Testis (tissue), 2 donors: ENCODE measurements at regions not wholly inside any gene's neighbourhood (a gene's known extent, or its start where the extent isn't known, plus 50 kb on each side); places are given as distances from the start of the nearest gene placed in this dataset.

Experiments
- DNase-seq: peaks from one replicate; pipeline ENCODE4 v3.0.0-alpha.2; 2019
- H3K27ac ChIP-seq, 2 donors: fragments of 200-600 bp; sonication (generic); one replicate each; pipeline ENCODE4 v1.5.1; 2019
- H3K27me3 ChIP-seq: fragments of 200-600 bp; sonication (generic); one replicate; pipeline ENCODE4 v1.5.1; 2019
- H3K36me3 ChIP-seq: fragments of 200-600 bp; sonication (generic); one replicate; pipeline ENCODE4 v1.5.1; 2017; ENCODE audit warnings: low read depth; ENCODE audit errors: missing control alignments
- H3K4me1 ChIP-seq: fragments of 200-600 bp; sonication (generic); one replicate; pipeline ENCODE4 v1.5.1; 2019
- H3K4me3 ChIP-seq, 2 donors: fragments of 200-600 bp; sonication (generic); one replicate each; pipeline ENCODE4 v1.5.1; 2017 to 2019
- H3K9me3 ChIP-seq: fragments of 200-600 bp; sonication (generic); one replicate; pipeline ENCODE4 v1.5.1; 2017
- CTCF ChIP-seq, 3 experiments: fragments of 450-650 bp in 2 of 3; fragments of 200-600 bp in 1 of 3; sonication (generic) in 1 of 3; IDR thresholded peaks; one replicate each; pipeline ENCODE4 v1.5.1; 2016 to 2019; ENCODE audit warnings: antibody characterized with exemption in 3 of 3, mild to moderate bottlenecking in 2 of 3, moderate library complexity in 1 of 3
- POLR2A ChIP-seq: fragments of 450-650 bp; IDR thresholded peaks from one replicate; pipeline ENCODE4 v1.6.1; 2017; ENCODE audit warnings: antibody characterized with exemption, mild to moderate bottlenecking, moderate library complexity
- WGBS, 2 donors: methylation state at CpG; one replicate each; pipeline ENCODE4 v1.1.5; 2018; 5-methylcytosine and 5-hydroxymethylcytosine counted together
- intact Hi-C: fragments of 100-400 bp; cut with DNase I; formaldehyde crosslinking; loops from one replicate; pipeline ENCODE4 v1.15.1; 2023; ENCODE audit warnings: low total_unique reads

DNA sequence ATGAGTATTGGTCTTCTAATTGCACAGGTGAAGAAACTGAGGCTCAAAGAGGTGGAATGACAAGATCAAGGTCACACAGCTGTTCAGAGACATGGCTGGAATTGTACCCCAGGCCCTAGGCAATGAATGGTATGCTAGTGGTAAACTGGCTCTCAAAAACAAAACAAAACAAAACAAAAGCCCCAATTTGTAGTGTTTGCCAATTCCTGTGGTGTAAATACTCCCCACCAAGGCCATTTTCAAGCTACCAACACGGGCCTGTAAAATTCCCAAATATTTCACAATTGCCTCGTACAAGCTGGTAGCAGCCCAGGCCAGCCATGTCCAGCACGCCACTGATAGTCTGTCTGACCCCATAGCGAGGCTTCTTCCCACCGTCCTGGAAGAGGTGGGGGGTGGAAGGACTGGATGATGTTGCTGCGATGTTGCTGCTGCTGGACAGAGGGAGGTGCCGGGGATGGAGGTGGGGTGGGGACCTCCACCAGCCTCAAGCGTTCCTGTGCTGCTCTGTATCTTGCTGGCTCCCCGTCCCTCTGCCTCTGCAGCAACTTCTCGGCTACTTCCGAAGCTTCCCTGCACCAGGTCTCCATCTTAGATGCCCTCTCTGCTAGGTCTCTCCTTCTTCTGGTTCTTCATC, 62.2 kb upstream of the RUNX3 start:
- WGBS, 2 donors = 82 to 85% methylated on average over 11 of the region's 11 CpGs
- Histone ChIP-seq H3K27ac (no peak overlapping the region), H3K27me3 (no peaks in the 10 kb centered on the region), H3K4me1 (no peaks in the 10 kb centered on the region), H3K9me3 (no peaks in the 10 kb centered on the region), H3K36me3 (no peaks in the 10 kb centered on the region), H3K4me3 (no peak overlapping the region)
- intact Hi-C loops = no loop called here
- TF ChIP-seq POLR2A (no peak), CTCF (IDR thresholded peaks at IDR 0.05) (no peak)
- DNase-seq = no peak

DNA sequence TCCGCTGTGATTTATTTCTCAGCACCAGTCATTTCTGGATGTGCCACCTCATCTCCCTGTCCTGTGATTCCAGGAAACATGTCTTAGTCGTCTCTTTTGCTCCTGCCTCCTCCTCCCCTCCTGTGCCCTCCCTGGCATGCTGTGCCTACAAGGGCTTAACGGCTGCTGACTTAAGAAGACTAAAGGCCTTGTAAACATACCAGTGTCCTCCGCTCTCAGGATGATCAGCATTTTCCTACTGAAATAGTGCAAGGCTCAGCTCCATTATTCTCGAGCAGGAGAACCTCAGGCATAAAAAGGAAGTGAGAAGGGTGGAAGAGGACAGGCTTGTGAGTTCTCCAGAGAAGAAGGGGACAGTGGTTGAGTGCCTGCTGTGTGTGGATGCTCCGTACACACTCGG, 61.6 kb upstream of the RUNX3 start:
- no peak for TF ChIP-seq POLR2A
- TF ChIP-seq CTCF (IDR thresholded peaks at IDR 0.05) = no peak
- no peaks in the 10 kb centered on the region for H3K27me3 ChIP-seq
- intact Hi-C loops = no loop called here
- WGBS, 2 donors = 76 to 79% methylated on average over 7 of the region's 7 CpGs
- H3K36me3 ChIP-seq = no peaks in the 10 kb centered on the region
- H3K4me1 ChIP-seq = no peaks in the 10 kb centered on the region
- DNase-seq = no peak
- no peak overlapping the region for H3K4me3 ChIP-seq
- H3K27ac ChIP-seq = no peak overlapping the region
- no peaks in the 10 kb centered on the region for H3K9me3 ChIP-seq

DNA sequence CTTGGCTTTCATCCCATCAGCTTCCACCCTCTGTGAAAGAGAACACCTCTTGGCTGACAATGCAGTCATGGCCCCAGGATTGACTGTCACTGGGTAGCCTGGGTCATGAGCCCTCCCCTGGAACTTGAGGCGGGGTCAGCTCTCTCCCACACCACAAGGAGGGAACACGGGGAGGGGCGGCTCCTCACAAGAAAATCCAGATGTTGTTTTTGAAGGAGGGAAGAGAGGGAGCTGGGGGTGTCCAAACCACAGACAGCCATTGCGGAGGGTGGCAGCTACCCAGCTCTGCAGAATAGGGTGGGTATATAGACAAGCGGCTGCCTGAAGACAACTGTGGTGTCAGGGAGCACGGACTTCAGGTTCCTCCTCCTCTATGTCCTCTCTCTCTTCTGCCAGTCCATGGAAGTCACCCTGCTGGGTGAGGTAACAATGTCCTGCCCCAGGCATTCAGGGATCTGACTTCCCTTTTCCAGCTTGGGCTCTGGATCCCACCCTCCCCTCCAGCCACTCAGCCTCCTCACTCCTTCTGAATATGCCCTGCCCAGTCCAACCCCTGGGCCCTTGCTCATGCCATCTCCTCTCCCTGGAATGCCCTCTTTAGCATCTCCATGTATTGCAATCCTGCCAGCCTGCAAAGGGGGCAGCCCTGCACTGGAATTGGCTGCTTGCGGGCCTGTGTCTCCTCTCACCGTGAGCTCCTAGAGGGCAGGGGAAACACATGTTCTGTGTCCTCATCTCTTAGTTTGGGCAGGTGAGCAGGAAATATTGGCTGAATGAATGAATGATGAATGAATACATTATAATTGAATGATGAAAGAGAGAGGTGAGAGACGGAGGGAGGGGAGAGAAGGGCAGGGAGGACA, 60.9 kb upstream of the RUNX3 start:
- intact Hi-C loops = no loop called here
- Histone ChIP-seq H3K4me3 (no peak overlapping the region), H3K9me3 (no peaks in the 10 kb centered on the region), H3K36me3 (no peaks in the 10 kb centered on the region), H3K27me3 (no peaks in the 10 kb centered on the region), H3K27ac (no peak overlapping the region), H3K4me1 (no peaks in the 10 kb centered on the region)
- no peak for DNase-seq
- WGBS, 2 donors = 62 to 76% methylated on average over 9 of the region's 9 CpGs
- TF ChIP-seq POLR2A (no peak), CTCF (IDR thresholded peaks at IDR 0.05) (no peak)

DNA sequence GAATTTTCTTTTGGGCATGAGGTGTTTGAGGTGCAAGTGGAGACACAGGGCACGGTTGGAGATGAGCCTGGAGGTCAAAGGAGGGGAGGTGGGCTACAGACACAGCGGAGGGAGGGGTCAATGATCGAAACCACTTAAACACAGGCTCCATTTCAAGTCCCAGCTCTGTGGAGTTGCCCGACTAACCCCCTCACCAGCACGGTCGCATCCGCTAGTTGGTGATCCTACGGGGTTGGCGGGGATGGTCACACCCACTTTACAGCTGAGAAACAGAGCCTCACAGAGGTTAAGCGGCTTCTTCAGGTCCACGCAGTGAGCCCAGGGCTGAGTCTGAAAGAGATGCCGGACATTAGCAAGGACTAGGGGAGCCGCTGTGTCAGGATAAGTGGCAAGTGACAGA, 60.1 kb upstream of the RUNX3 start:
- intact Hi-C loops = no loop called here
- H3K27me3 ChIP-seq = no peaks in the 10 kb centered on the region
- H3K27ac ChIP-seq = no peak overlapping the region
- no peak for DNase-seq
- 78 to 84% methylated on average over 13 of the region's 13 CpGs for WGBS, 2 donors
- no peak overlapping the region for H3K4me3 ChIP-seq
- no peaks in the 10 kb centered on the region for H3K9me3 ChIP-seq
- no peaks in the 10 kb centered on the region for H3K4me1 ChIP-seq
- no peak for TF ChIP-seq POLR2A
- no peak for TF ChIP-seq CTCF (IDR thresholded peaks at IDR 0.05)
- no peaks in the 10 kb centered on the region for H3K36me3 ChIP-seq
